GM19452 (cell line): ENCODE measurements at regions not wholly inside any gene's neighbourhood (a gene's known extent, or its start where the extent isn't known, plus 50 kb on each side); places are given as distances from the start of the nearest gene placed in this dataset.
"Not testable (repeated sequence)": the region's sequence is repeated elsewhere in the genome, so short reads cannot be mapped to it uniquely, and the experiment has no call there.

Experiments used
- ATAC-seq: cut with Tn5 transposase; IDR thresholded peaks from one replicate; pipeline ENCODE4 v1.9.1; 2021; ENCODE audit not compliant: unreplicated experiment

DNA sequence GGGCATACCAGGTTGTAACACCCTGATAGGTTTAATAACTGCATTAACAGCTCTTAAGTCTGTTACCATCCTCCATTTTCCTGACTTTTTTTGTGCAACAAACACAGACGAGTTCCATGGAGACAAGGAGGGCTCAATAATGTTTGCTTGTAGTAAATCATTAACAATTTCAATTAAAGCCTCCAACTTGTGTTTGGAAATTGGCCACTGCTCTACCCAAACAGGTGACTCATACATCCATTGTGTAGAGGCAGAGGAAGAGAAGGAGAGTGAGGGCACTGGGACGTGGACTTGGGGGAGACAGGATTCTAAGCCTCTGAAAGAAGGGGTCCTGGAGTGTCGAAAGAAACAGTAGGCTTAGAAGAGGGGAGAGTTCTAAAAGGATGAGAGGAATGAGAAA, 213.6 kb upstream of the KCNN2 start:
- ATAC-seq: no peak

DNA sequence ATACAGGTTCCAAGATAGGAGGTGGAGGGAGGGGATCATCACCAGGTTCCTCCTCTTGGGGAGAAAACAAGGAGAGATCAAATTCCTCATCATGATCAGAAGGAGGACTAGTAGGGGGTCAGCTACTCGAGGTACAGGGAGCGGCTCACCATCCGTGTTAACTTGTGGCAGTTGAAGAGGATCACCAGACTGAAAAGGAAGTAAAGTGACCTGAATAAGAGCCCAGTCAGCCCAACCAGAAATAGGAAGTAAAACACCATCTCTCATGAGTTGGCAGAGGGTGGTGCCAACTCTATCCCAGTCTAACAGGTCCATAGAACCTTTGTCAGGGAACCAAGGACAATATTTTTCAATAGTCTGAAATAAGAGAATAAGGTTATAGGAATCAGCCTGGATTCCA, 213.1 kb upstream of the KCNN2 start:
- not testable (repeated sequence) for ATAC-seq

GRCh38 chr5:114152656-114153360, 209.1 kb upstream of the KCNN2 start:
- ATAC-seq: no peak

- no peak for ATAC-seq
Observed at GRCh38 chr5:114153392-114153791, 208.5 kb upstream of the KCNN2 start.

DNA sequence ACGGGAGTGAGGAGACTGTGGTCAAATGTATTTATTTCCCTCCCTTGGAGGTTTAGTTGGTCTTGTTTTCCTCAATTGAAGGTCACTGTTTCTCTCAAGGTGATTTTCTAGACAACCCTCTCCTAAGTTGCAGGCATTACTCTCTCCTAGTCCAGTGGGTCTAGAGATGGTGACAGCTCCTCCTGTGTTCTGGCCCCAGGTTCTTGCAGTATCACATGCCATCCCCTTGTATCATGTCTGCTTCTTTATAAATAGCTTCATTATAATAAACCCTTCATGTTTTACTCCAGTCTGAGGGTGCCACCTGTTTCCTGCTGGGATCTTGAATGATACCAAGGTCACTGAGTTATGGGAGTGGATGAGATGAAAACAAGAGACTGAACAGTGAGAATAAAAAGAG, 208.0 kb upstream of the KCNN2 start:
- ATAC-seq: no peak

DNA sequence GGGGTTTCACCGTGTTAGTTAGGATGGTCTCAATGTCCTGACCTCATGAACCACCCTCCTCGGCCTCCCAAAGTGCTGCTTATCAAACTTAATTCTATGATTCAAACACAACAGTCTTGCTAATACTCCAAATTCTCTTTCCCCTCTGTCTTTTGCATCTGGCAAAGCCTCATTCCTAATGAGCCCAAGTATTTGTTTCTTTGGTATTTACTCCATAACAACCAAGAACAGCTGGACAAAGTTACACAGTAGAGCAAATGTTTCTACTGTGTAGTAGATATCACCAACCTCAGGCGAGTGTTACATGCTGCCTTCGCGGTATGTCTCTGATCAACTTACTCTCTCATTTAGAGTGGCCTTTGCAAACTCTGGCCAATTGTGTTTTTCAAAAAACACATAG, 195.8 kb upstream of the KCNN2 start:
- no peak for ATAC-seq

- ATAC-seq: no peak
Observed at GRCh38 chr5:114174131-114174530, 187.7 kb upstream of the KCNN2 start.

DNA sequence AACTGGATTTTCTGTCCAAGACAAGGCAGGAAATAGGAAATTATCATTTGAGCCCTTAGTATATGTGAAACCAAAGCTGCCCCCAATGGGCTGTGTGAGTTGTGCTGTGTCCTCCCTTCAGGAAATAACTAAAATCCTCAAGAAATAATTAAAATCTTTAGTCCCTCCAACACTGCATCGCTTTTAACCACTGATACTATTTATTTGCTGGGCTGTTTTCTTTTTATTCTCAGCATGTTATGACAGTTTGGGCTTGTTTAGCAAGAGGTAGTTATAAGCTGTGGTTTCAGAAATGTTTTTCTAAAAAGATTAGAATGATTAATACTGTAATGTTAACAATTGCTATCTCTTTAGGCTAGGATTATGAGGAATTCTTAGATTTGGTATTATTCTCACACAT, 187.0 kb upstream of the KCNN2 start:
- ATAC-seq: no peak

- ATAC-seq: no peak
Observed at GRCh38 chr5:114176356-114176755, 185.5 kb upstream of the KCNN2 start.

DNA sequence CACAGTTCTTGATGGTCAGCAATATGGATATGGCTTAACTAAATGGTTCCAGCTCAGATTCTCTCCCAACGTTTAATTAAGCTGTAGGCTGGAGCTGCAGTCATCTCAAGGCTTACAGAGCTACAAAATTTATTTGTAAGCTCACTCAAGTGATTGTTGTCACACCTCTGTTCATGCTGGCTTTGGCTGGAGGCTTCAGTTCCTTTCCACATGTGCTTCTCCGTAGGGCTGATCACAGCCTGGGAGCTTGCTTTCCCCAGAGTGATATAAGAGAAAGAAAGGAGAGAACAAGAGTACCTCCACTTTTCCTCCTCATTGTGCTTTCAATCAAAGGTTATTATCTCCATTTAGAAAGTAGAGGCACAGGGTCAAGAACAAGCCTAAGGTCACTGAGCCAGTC, 182.7 kb upstream of the KCNN2 start:
- no peak for ATAC-seq

DNA sequence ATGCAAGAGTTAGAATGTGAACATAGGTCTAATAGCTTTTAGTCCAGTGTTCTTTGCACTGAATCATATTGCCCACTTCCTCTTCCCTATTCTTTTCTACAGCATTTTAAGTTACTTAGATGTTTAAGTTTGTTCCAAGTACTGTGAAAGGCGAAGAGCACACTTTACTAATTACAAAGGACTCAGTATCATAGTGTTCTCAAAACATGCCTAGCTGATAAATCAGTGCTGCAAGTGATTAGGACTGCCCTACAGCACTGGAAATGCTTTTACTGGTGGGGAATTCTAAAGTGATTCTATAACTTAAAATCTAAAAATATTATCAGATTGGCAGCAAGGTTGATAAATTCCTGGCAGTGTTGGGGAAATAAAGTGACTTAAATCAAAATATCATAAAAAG, 177.9 kb upstream of the KCNN2 start:
- no peak for ATAC-seq

DNA sequence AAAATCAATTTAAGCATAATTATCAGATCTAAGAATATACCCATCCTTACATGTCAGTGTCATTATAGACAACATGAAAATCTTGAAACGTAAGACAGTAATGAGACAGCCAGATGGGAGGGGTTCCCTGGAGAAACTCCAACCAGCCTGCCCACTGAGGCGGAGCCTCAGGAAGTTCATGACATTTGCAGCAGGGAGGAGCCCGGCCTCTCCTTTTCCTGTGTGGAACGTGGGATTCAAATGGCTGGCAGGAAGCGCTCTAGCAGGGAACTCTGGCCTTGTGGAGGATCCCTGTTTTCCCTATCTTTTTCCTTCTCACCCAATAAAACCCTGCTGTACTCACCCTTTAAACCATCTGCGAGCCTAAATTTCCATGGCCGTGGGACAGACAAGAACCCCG, 176.6 kb upstream of the KCNN2 start:
- no peak for ATAC-seq

DNA sequence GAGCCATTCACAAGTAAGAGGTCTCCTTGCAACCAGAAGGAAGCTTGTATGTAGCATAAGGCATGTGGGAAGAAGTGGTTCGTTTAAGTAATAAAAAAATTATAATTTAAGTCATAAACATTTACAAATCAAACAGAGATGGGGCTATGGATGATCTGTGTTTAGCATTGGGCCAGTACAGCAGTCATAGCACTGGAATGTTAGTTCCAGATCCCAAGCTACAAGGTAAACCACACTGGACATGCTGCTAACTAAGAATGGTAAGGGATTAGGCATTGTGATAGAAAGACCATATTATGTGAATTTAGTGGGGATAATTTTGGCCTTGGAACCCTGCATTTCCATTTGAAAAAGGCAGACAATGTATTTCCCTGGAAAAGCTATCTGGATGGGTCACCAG, 170.4 kb upstream of the KCNN2 start:
- no peak for ATAC-seq

DNA sequence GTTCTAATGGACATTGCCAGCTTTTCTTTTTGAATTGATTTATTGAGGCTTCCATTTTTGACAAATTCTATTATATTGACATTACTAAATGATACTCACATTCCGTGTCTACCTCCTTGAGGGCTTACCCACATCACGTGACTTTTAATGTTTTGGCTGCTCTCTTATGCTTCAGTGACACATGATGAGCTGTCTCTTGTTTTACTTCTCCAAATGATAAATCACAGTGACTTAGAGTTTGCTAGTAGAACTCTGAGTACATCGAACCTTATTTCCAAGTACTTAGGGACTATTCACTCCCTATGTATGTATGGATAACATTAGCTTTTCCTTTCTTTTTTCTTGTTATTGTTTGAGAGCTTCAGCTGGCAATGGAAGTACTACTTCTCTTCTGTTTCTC, 169.8 kb upstream of the KCNN2 start:
- no peak for ATAC-seq

DNA sequence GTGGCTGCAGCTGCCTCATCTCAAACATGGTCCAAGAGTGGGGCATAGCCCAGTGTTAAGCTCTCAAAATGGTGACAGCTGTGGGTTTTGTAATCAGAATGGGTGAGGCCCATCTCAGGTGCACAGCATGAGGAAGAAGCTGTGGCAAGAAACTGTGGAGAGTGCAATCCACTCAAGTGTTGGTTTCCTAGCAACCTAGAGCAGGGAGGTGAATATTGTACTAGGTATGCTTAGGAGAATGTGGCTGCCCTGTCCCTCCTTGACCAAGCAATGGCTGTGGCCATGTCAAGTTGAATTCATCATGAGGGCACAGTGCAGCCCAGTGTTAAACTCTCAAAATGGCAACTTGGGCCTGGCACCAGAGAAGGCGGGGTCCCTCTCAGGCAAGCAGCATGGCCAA, 160.5 kb upstream of the KCNN2 start:
- no peak for ATAC-seq

GRCh38 chr5:114204923-114205322, 156.9 kb upstream of the KCNN2 start:
- no peak for ATAC-seq

DNA sequence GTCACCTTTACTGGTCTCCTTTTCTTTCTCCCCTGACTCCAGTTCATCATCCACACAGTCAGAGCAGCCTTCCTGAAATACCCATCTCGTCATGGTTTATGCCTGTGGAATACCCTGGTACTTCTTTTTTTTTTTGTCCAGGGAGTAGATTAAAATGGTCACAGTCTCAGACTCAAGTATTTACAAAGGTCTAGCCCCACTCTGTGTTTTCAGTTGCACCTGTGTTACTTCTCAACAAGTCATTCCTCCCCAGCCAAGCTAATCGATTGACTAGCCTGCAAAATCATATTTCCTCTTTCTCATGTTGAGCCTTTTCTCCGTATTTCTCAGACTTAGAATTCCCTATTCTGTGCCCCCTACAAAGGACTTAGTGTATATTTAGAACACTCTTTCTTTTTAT, 155.2 kb upstream of the KCNN2 start:
- no peak for ATAC-seq

GRCh38 chr5:114207615-114208014, 154.3 kb upstream of the KCNN2 start:
- no peak for ATAC-seq

DNA sequence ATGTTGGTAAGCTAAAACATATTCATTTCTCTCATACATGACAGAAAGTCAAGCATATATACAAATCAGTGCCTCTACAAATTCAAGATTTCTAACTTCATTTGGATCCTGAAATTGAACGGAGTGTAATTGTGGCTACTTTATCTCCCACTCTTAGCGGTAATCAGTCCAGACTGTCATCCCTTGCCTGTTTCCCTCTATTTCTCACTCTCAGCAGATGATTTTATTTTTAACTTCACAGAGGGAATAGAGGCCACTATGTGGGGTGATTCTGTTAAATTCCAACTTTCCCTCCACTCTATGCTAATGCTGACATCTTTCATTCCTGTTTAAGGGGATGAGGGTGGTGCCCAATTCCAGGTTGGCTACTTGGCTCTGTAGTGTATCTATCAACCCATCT, 153.8 kb upstream of the KCNN2 start:
- ATAC-seq: no peak

GRCh38 chr5:114208588-114208987, 153.3 kb upstream of the KCNN2 start:
- ATAC-seq: no peak

DNA sequence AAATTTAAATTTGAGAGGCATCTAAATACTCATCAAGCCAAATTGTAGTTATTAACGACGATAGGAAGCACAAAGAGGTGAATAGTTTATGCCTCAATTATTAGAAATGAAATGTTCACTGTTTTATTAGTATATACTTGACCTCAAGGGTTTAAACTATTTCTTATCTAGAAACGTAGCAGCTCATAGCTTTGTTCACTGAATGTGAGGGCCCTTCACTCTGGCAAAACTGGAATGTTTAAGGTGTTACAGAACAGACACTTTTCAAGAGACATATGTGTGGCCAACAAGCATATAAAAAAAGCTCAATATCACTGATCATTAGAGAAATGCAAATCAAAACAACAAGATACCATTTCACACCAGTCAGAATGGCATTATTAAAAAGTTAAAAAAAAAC, 151.2 kb upstream of the KCNN2 start:
- no peak for ATAC-seq

DNA sequence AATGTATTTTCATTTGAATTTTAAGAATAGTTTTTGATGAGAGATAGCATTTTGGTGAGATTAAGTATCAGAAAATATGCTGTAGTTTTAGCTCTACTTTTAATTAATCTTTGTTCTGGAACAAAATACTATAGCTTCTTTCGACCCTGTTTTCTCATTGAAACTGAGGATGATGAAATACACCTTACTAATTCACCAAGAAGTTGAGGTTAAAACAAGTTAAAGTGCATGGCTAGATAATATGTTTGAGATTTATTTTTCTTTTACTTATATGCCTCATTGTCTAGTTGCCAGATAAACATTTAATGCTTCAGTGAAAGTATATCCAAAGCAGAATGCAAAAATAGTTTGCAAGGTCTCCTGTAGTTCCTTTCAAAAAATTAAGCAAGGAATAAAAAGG, 140.1 kb upstream of the KCNN2 start:
- no peak for ATAC-seq

DNA sequence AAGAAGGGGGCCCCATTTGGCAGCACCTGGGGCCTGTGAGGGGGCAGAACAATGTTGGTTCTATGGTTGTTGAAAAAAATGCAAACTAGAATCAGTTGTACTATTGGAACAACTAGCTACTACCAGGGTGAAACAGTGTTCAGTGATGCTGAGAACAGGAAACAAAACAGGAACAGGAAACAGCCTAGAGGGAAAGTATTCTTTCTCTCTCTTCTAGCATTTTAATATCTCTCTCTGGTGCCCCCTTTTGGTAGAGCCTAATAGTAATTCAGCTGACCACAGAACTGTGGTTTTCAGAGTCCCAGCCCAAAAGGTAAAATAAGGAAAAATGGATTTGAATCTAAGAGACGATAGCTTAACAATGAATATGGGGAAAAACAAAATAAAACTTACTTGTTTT, 138.0 kb upstream of the KCNN2 start:
- no peak for ATAC-seq

GRCh38 chr5:114237766-114238165, 124.1 kb upstream of the KCNN2 start:
- ATAC-seq: no peak
